T47D (cell line): ENCODE measurements at regions not wholly inside any gene's neighbourhood (a gene's known extent, or its start where the extent isn't known, plus 50 kb on each side); places are given as distances from the start of the nearest gene placed in this dataset.

Experiments used
- DNase-seq, 2 experiments: peaks; one replicate each; pipeline versions ENCODE4 v3.0.0 to v3.0.0-alpha.2; 2011 to 2012; ENCODE audit warnings: low read depth in 1 of 2, low spot score in 1 of 2
- JUND ChIP-seq: IDR thresholded peaks from 2 replicates; pipeline ENCODE4 v1.6.1; 2012; ENCODE audit warnings: low read depth
- in situ Hi-C: cut with HindIII; loops from 2 replicates; pipeline ENCODE4 v1.10.0; 2016; ENCODE audit warnings: low sequenced_read_pairs, low pct_unique_long_range_greater_than_20kb

- TF ChIP-seq JUND, result no peak
- no peak for DNase-seq
- in situ Hi-C loops, result no loop called here
These were observed 253.8 kb downstream of the TNS1 start for GRCh38 chr2:217749008-217749407.

GRCh38 chr2:217746808-217747207, 256.0 kb downstream of the TNS1 start:
- DNase-seq, result no peak
- in situ Hi-C loops, result no loop called here
- no peak for TF ChIP-seq JUND

GRCh38 chr2:217743966-217744761, 258.6 kb downstream of the TNS1 start:
- TF ChIP-seq JUND, result no peak
- in situ Hi-C loops, result no loop called here
- no peak for DNase-seq

- no peak for TF ChIP-seq JUND
- in situ Hi-C loops, result no loop called here
These were observed 259.4 kb downstream of the TNS1 start for GRCh38 chr2:217743407-217743806.

GRCh38 chr2:217742841-217743240, 260.0 kb downstream of the TNS1 start:
- in situ Hi-C loops, result no loop called here
- DNase-seq, result no peak
- TF ChIP-seq JUND, result no peak

More at GRCh38 chr2:217743407-217743806, 259.4 kb downstream of the TNS1 start:
- DNase-seq, result no peak

GRCh38 chr2:217742276-217742675, 260.5 kb downstream of the TNS1 start:
- TF ChIP-seq JUND, result no peak
- no peak for DNase-seq
- in situ Hi-C loops, result no loop called here

- no peak for DNase-seq
- TF ChIP-seq JUND, result no peak
- in situ Hi-C loops, result no loop called here
These were observed 261.3 kb downstream of the TNS1 start for GRCh38 chr2:217741381-217741955.

GRCh38 chr2:217740756-217741155, 262.0 kb downstream of the TNS1 start:
- DNase-seq, result no peak
- TF ChIP-seq JUND, result no peak
- in situ Hi-C loops, result no loop called here

- TF ChIP-seq JUND, result no peak
- no peak for DNase-seq
- in situ Hi-C loops, result no loop called here
These were observed 262.6 kb downstream of the TNS1 start for GRCh38 chr2:217740178-217740577.

GRCh38 chr2:217739741-217740140, 263.1 kb downstream of the TNS1 start:
- in situ Hi-C loops, result no loop called here
- no peak for TF ChIP-seq JUND
- no peak for DNase-seq

GRCh38 chr2:217738061-217738460, 264.7 kb downstream of the TNS1 start:
- TF ChIP-seq JUND, result no peak
- in situ Hi-C loops, result no loop called here
- DNase-seq, result no peak

GRCh38 chr2:217736776-217737550, 265.8 kb downstream of the TNS1 start:
- DNase-seq, result no peak
- no peak for TF ChIP-seq JUND
- in situ Hi-C loops, result no loop called here

- in situ Hi-C loops, result no loop called here
- no peak for TF ChIP-seq JUND
- DNase-seq, result no peak
These were observed 266.9 kb downstream of the TNS1 start for GRCh38 chr2:217735899-217736298.

GRCh38 chr2:217735034-217735433, 267.8 kb downstream of the TNS1 start:
- no peak for DNase-seq
- TF ChIP-seq JUND, result no peak
- in situ Hi-C loops, result no loop called here
